ENCODE measurements at regions not wholly inside any gene's neighbourhood (a gene's known extent, or its start where the extent isn't known, plus 50 kb on each side); places are given as distances from the start of the nearest gene placed in this dataset.
A peak's percentile ranks its signal among the peaks of the same experiment; 100 is the strongest.
"Not testable (repeated sequence)": the region's sequence is repeated elsewhere in the genome, so short reads cannot be mapped to it uniquely, and the experiment has no call there.

GRCh38 chr14:106393742-106394141, 867.4 kb downstream of the TMEM121 start:
- no peak for DNase-seq

GRCh38 chr14:106395456-106396050, 869.2 kb downstream of the TMEM121 start:
- peak; percentile 62 for DNase-seq

- no peak for DNase-seq
Observed at GRCh38 chr14:106396999-106397398, 870.6 kb downstream of the TMEM121 start.

GRCh38 chr14:106398931-106399331, 872.5 kb downstream of the TMEM121 start:
- peak; percentile 76 for DNase-seq

- DNase-seq = not testable (repeated sequence)
Observed at GRCh38 chr14:106401316-106401715, 874.9 kb downstream of the TMEM121 start.

- DNase-seq = peak; percentile 66
Observed at GRCh38 chr14:106410229-106410628, 883.8 kb downstream of the TMEM121 start.

GRCh38 chr14:106414464-106414863, 888.1 kb downstream of the TMEM121 start:
- DNase-seq = no peak

GRCh38 chr14:106417224-106418049, 891.1 kb downstream of the TMEM121 start:
- DNase-seq = peak; percentile 99

GRCh38 chr14:106419376-106419965, 893.1 kb downstream of the TMEM121 start:
- DNase-seq = no peak

GRCh38 chr14:106421431-106422033, 895.1 kb downstream of the TMEM121 start:
- peak; percentile 85 for DNase-seq

GRCh38 chr14:106422066-106422465, 895.7 kb downstream of the TMEM121 start:
- DNase-seq = no peak

- not testable (repeated sequence) for DNase-seq
Observed at GRCh38 chr14:106425150-106425549, 898.8 kb downstream of the TMEM121 start.

GRCh38 chr14:106436310-106436905, 910.0 kb downstream of the TMEM121 start:
- DNase-seq = peak; percentile 53

- DNase-seq = peak; percentile 55
Observed at GRCh38 chr14:106442857-106443256, 916.5 kb downstream of the TMEM121 start.

GRCh38 chr14:106455026-106455425, 928.6 kb downstream of the TMEM121 start:
- no peak for DNase-seq

- DNase-seq = peak; percentile 74
Observed at GRCh38 chr14:106459971-106460730, 933.8 kb downstream of the TMEM121 start.

- no peak for DNase-seq
Observed at GRCh38 chr14:106460916-106461315, 934.5 kb downstream of the TMEM121 start.

- not testable (repeated sequence) for DNase-seq
Observed at GRCh38 chr14:106466483-106466882, 940.1 kb downstream of the TMEM121 start.

- DNase-seq = not testable (repeated sequence)
Observed at GRCh38 chr14:106468869-106469268, 942.5 kb downstream of the TMEM121 start.

- peak; percentile 14 for DNase-seq
Observed at GRCh38 chr14:106470028-106470427, 943.6 kb downstream of the TMEM121 start.

GRCh38 chr14:106474261-106475028, 948.1 kb downstream of the TMEM121 start:
- DNase-seq = peak; percentile 84

Data from activated CD4-positive, alpha-beta T cell treated with anti-CD3 and anti-CD28 coated beads, Interleukin-2, Interleukin-6, amounts not matched to agents 100 ng/mL and 50 ng/mL, durations not matched to agents 16 hours and 8 hours (primary cell).